Coronary artery (tissue), 2 donors: ENCODE measurements at regions not wholly inside any gene's neighbourhood (a gene's known extent, or its start where the extent isn't known, plus 50 kb on each side); places are given as distances from the start of the nearest gene placed in this dataset.

Experiments
- DNase-seq: peaks from one replicate; pipeline ENCODE4 v3.0.0-alpha.2; 2017; ENCODE audit warnings: low spot score
- H3K27ac ChIP-seq, 2 donors: fragments of 200-600 bp; sonication (generic); one replicate each; pipeline ENCODE4 v1.5.1; 2016 to 2019
- H3K4me3 ChIP-seq: fragments of 200-600 bp; sonication (generic); 2 replicates; pipeline ENCODE4 v1.5.1; 2016; ENCODE audit warnings: mild to moderate bottlenecking, moderate library complexity
- TF ChIP-seq, protein P1 (sequence below): fragments of 200-600 bp; sonication (generic); IDR thresholded peaks from one replicate; pipeline ENCODE4 v1.5.1; 2019; ENCODE audit warnings: antibody characterized with exemption

DNA sequence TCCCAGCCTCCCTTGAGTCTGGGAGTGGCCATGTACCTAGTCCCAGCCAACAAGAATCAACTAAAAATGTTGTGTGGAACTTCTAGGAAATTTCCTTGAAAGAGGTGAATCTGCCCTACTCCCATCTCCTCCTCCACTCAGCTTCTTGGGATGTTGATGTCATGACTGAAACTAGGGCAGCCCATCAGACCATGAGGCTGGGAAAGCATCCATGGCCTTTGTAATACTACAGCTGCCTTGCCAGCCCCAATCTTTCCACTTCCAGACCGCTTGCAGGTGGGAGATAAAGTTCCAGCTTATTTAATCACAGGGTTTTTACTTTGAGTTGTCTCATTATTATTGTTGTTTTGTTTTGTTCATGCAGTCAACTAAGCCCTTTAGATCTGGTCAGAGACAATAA lies 170.3 kb upstream of the LMNTD1 start:
- TF ChIP-seq, protein P1, sequence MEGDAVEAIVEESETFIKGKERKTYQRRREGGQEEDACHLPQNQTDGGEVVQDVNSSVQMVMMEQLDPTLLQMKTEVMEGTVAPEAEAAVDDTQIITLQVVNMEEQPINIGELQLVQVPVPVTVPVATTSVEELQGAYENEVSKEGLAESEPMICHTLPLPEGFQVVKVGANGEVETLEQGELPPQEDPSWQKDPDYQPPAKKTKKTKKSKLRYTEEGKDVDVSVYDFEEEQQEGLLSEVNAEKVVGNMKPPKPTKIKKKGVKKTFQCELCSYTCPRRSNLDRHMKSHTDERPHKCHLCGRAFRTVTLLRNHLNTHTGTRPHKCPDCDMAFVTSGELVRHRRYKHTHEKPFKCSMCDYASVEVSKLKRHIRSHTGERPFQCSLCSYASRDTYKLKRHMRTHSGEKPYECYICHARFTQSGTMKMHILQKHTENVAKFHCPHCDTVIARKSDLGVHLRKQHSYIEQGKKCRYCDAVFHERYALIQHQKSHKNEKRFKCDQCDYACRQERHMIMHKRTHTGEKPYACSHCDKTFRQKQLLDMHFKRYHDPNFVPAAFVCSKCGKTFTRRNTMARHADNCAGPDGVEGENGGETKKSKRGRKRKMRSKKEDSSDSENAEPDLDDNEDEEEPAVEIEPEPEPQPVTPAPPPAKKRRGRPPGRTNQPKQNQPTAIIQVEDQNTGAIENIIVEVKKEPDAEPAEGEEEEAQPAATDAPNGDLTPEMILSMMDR, result no peak
- H3K27ac ChIP-seq, result no peak overlapping the region
- DNase-seq, result no peak
- H3K4me3 ChIP-seq, result no peak overlapping the region

DNA sequence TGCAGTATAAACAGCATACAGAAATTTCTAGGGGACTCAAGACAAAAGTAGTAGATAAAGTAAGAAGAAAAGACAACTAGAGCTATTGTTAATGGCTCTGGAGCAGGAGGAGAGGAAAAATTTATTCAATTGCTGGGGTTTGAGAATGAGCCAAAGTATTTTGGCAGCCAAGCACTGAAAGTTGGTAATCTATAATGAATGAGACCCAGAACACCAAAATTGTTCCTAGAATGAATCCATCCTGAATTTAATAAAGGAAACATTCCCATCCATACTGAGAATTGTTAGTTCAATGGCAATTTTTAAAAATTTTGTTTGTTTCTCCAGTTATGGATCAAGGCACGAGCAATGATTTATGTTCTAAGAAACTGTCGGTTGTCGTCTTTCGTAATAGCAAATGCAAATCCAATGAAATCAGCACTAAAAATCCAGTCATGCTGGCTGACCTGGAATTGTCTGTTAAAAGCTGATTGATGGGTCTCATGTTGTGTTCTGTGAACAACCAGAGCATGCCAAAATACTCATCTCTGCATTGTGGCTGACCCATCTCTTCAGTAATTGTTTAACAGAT lies 170.9 kb upstream of the LMNTD1 start:
- DNase-seq, result no peak
- no peak overlapping the region for H3K27ac ChIP-seq

DNA sequence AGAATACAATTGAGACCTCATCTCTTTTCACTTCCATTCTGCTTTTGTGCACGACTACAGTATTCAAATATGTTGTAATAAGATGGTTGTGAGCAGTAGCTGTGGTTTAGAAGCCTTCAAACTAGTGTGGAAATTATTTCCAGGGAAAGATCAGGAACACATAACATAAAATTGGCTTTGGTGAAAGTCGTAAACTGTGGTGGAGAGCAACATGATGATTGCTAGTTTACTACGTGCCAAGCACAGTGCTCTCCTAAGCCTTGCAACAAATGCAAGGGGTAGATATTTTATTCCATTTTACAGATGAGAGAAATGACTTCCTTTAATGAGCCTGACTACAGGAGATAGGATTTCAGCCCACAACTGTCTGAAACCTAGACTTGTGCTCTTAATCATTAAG lies 172.4 kb upstream of the LMNTD1 start:
- no peak for DNase-seq
- TF ChIP-seq, protein P1, result no peak
- peak overlapping the region in 1 of 2 donors; percentile 3 for H3K27ac ChIP-seq
- H3K4me3 ChIP-seq, result no peak overlapping the region

More for the DNA sequence above, 170.9 kb upstream of the LMNTD1 start:
- TF ChIP-seq, protein P1, result no peak
- H3K4me3 ChIP-seq, result no peak overlapping the region

DNA sequence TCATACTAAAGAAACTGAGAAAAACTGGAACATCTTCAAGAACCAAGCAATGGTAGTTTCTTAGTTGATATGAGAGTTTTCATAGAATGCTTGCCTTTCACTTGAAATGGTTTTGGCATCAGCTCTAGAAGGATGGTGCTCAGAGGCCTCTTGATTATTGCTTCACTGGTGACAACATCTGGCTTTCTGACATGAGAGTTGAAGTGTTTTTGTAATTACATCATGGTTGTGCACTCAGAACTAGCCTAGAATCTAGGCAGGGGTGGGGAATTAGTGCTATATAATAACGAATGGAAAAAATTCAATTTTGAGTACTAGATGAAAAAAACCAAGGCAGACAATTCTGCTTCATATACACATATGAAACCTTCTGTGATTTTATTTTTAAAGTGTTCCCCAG lies 172.8 kb upstream of the LMNTD1 start:
- H3K4me3 ChIP-seq, result no peak overlapping the region
- DNase-seq, result no peak
- TF ChIP-seq, protein P1, result no peak
- H3K27ac ChIP-seq, result no peak overlapping the region

DNA sequence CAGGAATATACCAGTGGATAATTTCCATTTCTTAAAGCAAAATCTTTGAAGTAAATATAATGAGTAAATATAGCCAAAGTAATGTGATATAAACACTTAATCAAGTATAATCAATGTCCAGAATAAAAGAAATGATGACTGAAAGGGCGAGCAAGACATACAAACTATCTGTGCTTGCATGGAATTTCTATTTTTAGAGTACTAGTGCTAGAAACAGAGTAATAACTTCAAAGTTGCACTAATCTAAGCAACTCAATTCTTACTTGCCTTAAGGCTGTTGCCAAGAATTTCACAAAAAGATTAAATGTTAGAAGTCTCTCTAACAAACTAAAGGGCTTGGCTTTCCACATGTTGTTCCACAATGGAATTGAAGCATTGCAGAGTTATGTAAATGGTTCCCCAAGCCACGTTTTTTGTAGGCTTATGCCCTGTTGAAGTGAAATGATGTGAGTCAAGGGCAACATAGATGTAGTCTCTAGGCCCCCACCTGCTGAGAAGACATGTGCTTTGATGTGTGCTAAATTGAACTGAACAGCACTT lies 175.0 kb upstream of the LMNTD1 start:
- no peak overlapping the region for H3K27ac ChIP-seq
- TF ChIP-seq, protein P1, result no peak
- no peak for DNase-seq
- H3K4me3 ChIP-seq, result no peak overlapping the region

DNA sequence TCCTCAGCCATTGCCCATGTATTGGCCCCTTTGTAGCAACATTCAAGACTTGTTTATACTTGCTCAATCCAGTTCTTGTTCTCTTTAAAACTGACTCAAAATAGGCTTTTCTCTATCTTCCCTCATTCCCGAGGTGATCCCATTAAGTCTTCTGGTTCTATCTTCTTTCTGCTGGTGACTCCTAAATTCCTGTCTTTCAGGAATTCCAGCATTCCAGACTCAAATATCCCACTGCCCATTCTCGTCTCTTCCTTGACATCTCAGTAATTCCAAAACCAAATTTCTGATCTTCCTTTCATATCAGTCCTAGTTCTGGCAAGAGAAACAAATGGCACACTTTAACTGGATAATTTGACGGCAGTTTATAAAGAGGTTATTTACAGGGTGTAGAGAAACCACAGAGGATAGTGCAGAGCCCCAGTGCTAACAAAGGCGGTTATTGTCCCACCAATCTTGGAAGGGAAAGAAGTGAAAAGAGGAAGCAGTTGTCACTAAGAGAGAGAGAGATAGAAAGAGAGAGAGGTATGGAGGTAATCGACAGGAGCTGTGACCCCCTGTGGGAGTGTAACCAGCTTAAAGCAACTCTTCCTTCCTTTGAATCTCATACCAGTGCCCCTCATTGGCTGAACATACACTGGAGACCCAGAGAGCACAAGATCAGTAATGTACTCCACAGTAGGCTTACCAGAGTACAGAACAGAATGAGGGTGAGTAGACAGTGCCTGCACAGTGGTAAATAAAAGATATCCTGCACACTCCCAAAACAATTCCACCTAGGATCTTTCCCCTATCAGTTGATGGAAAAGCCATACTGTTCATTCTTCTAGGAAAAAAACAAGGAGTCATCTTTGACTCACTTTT lies 177.6 kb upstream of the LMNTD1 start:
- TF ChIP-seq, protein P1, result no peak
- no peak for DNase-seq
- no peak overlapping the region for H3K27ac ChIP-seq
- no peak overlapping the region for H3K4me3 ChIP-seq
